GM21717 (cell line): ENCODE measurements at regions not wholly inside any gene's neighbourhood (a gene's known extent, or its start where the extent isn't known, plus 50 kb on each side); places are given as distances from the start of the nearest gene placed in this dataset.

Experiments
- ATAC-seq: cut with Tn5 transposase; IDR thresholded peaks from one replicate; pipeline ENCODE4 v1.9.1; 2021; ENCODE audit warnings: mild to moderate bottlenecking, moderate library complexity; ENCODE audit not compliant: unreplicated experiment

- ATAC-seq, result peak; percentile 60
Measured at GRCh38 chr3:180332608-180333007, 269.4 kb upstream of the TTC14 start.

- ATAC-seq, result no peak
Measured at GRCh38 chr3:180335050-180335449, 266.9 kb upstream of the TTC14 start.

GRCh38 chr3:180340395-180340794 lies 261.6 kb upstream of the TTC14 start:
- ATAC-seq, result no peak

- no peak for ATAC-seq
Measured at GRCh38 chr3:180341516-180341915, 260.4 kb upstream of the TTC14 start.

GRCh38 chr3:180351601-180352000 lies 250.4 kb upstream of the TTC14 start:
- no peak for ATAC-seq

GRCh38 chr3:180352261-180352660 lies 249.7 kb upstream of the TTC14 start:
- no peak for ATAC-seq

GRCh38 chr3:180354214-180354613 lies 247.7 kb upstream of the TTC14 start:
- no peak for ATAC-seq

GRCh38 chr3:180358179-180358578 lies 243.8 kb upstream of the TTC14 start:
- ATAC-seq, result no peak

GRCh38 chr3:180359061-180359952 lies 242.7 kb upstream of the TTC14 start:
- ATAC-seq, result no peak

GRCh38 chr3:180359953-180360279 lies 242.0 kb upstream of the TTC14 start:
- ATAC-seq, result no peak

- ATAC-seq, result no peak
Measured at GRCh38 chr3:180362081-180362480, 239.9 kb upstream of the TTC14 start.

- ATAC-seq, result no peak
Measured at GRCh38 chr3:180375831-180376230, 226.1 kb upstream of the TTC14 start.

GRCh38 chr3:180378496-180378895 lies 223.5 kb upstream of the TTC14 start:
- ATAC-seq, result no peak

- no peak for ATAC-seq
Measured at GRCh38 chr3:180382638-180383180, 219.3 kb upstream of the TTC14 start.

- no peak for ATAC-seq
Measured at GRCh38 chr3:180383332-180384020, 218.5 kb upstream of the TTC14 start.

GRCh38 chr3:180390313-180390712 lies 211.7 kb upstream of the TTC14 start:
- no peak for ATAC-seq

GRCh38 chr3:180391001-180391400 lies 211.0 kb upstream of the TTC14 start:
- ATAC-seq, result no peak

- ATAC-seq, result no peak
Measured at GRCh38 chr3:180401226-180401625, 200.7 kb upstream of the TTC14 start.

- ATAC-seq, result no peak
Measured at GRCh38 chr3:180402471-180403073, 199.4 kb upstream of the TTC14 start.

- ATAC-seq, result no peak
Measured at GRCh38 chr3:180403156-180403555, 198.8 kb upstream of the TTC14 start.

GRCh38 chr3:180408654-180409053 lies 193.3 kb upstream of the TTC14 start:
- no peak for ATAC-seq

GRCh38 chr3:180409170-180409569 lies 192.8 kb upstream of the TTC14 start:
- ATAC-seq, result no peak
